Endothelial cell of umbilical vein (primary cell): ENCODE measurements at regions not wholly inside any gene's neighbourhood (a gene's known extent, or its start where the extent isn't known, plus 50 kb on each side); places are given as distances from the start of the nearest gene placed in this dataset.

Source experiments
- CTCF ChIP-seq, 2 donors: IDR thresholded peaks; 1 replicate in 1 of 2; 2 replicates in 1 of 2; pipeline ENCODE4 v1.5.1; 2011; ENCODE audit warnings: low read length in 2 of 2, mild to moderate bottlenecking in 2 of 2, moderate library complexity in 2 of 2, control low read depth in 1 of 2, inconsistent platforms in 1 of 2, low read depth in 1 of 2; ENCODE audit not compliant: insufficient read depth in 1 of 2; ENCODE audit errors: extremely low read depth in 1 of 2
- GATA2 ChIP-seq: IDR thresholded peaks from 2 replicates; pipeline ENCODE4 v1.7.0; 2011; ENCODE audit warnings: low read depth, mild to moderate bottlenecking, moderate library complexity, mixed read lengths, low read length; ENCODE audit not compliant: insufficient read length, insufficient read depth
- JUN ChIP-seq: IDR thresholded peaks from 2 replicates; pipeline ENCODE4 v1.6.1; 2011; ENCODE audit warnings: borderline replicate concordance, low read depth; ENCODE audit not compliant: insufficient read length, insufficient read depth
- MAX ChIP-seq: IDR thresholded peaks from 2 replicates; pipeline ENCODE4 v1.6.1; 2011; ENCODE audit not compliant: insufficient read depth, insufficient read length
- POLR2A ChIP-seq: IDR thresholded peaks from 2 replicates; pipeline ENCODE4 v1.6.1; 2012; ENCODE audit warnings: low read depth, mild to moderate bottlenecking, control low read depth, low read length

GRCh38 chr18:55034742-55035141, 75.5 kb upstream of the CCDC68 start:
- TF ChIP-seq GATA2 (peak; percentile 66), CTCF (IDR thresholded peaks at IDR 0.05; ENCODE audit: extremely low read depth in 1 of 2, insufficient read depth in 1 of 2, low read depth in 1 of 2, low read length in 2 of 2) (no peak), MAX (no peak), JUN (no peak), POLR2A (no peak)
